KMS-11 (cell line): ENCODE measurements at regions not wholly inside any gene's neighbourhood (a gene's known extent, or its start where the extent isn't known, plus 50 kb on each side); places are given as distances from the start of the nearest gene placed in this dataset.

Experiments used
- H2AFZ ChIP-seq: fragments of 200-600 bp; sonication (generic); 2 replicates; pipeline ENCODE4 v1.6.1; 2016; ENCODE audit warnings: antibody characterized with exemption, mixed run types, low read depth
- H3K27ac ChIP-seq: fragments of 200-600 bp; sonication (generic); 2 replicates; pipeline ENCODE4 v1.6.1; 2016; ENCODE audit warnings: mild to moderate bottlenecking, mixed run types
- H3K27me3 ChIP-seq: fragments of 200-600 bp; sonication (generic); 2 replicates; pipeline ENCODE4 v1.6.1; 2017; ENCODE audit warnings: mild to moderate bottlenecking, low read depth, mixed run types, moderate library complexity; ENCODE audit not compliant: insufficient read depth
- H3K36me3 ChIP-seq: fragments of 200-600 bp; sonication (generic); 2 replicates; pipeline ENCODE4 v1.6.1; 2017; ENCODE audit warnings: mild to moderate bottlenecking, mixed run types; ENCODE audit not compliant: insufficient read depth
- H3K4me1 ChIP-seq: fragments of 200-600 bp; sonication (generic); 2 replicates; pipeline ENCODE4 v1.6.1; 2016; ENCODE audit warnings: mild to moderate bottlenecking, low read depth, mixed run types; ENCODE audit not compliant: poor library complexity, severe bottlenecking
- H3K4me2 ChIP-seq: fragments of 200-600 bp; sonication (generic); 2 replicates; pipeline ENCODE4 v1.7.0; 2016; ENCODE audit warnings: mild to moderate bottlenecking, mixed run types
- H3K4me3 ChIP-seq: fragments of 200-600 bp; sonication (generic); IDR thresholded peaks from 2 replicates; pipeline ENCODE4 v1.6.1; 2017; ENCODE audit warnings: low read depth, low read length, mixed read lengths; ENCODE audit not compliant: insufficient read depth
- H3K79me2 ChIP-seq: fragments of 200-600 bp; sonication (generic); 2 replicates; pipeline ENCODE4 v1.6.1; 2016; ENCODE audit warnings: low read depth, mixed run types; ENCODE audit not compliant: insufficient read depth
- H3K9ac ChIP-seq: fragments of 200-600 bp; sonication (generic); 2 replicates; pipeline ENCODE4 v1.6.1; 2016; ENCODE audit warnings: mild to moderate bottlenecking, mixed run types
- H4K20me1 ChIP-seq: fragments of 200-600 bp; sonication (generic); 2 replicates; pipeline ENCODE4 v1.6.1; 2016; ENCODE audit warnings: mild to moderate bottlenecking, mixed run types; ENCODE audit not compliant: insufficient read depth
- CTCF ChIP-seq: fragments of 200-600 bp; sonication (generic); conservative IDR thresholded peaks from 2 replicates; pipeline ENCODE4 v1.6.1; 2017; ENCODE audit warnings: low read depth, mild to moderate bottlenecking, antibody characterized with exemption, low read length, moderate library complexity, mixed read lengths

GRCh38 chr12:11510671-11511070 lies 115.3 kb upstream of the PRB2 start:
- no peak for TF ChIP-seq CTCF
- Histone ChIP-seq H3K27ac (no peak overlapping the region), H3K4me1 (no peaks in the 10 kb centered on the region), H4K20me1 (no peaks in the 10 kb centered on the region), H3K4me2 (no peak overlapping the region), H2AFZ (no peak overlapping the region), H3K36me3 (no peaks in the 10 kb centered on the region), H3K79me2 (no peaks in the 10 kb centered on the region), H3K4me3 (no peak overlapping the region), H3K27me3 (no peaks in the 10 kb centered on the region), H3K9ac (no peak overlapping the region)

GRCh38 chr12:11513288-11513687 lies 117.9 kb upstream of the PRB2 start:
- Histone ChIP-seq H3K27me3 (no peaks in the 10 kb centered on the region), H3K79me2 (no peaks in the 10 kb centered on the region), H3K9ac (no peak overlapping the region), H3K27ac (no peak overlapping the region), H3K4me2 (no peak overlapping the region), H4K20me1 (no peaks in the 10 kb centered on the region), H3K36me3 (no peaks in the 10 kb centered on the region), H3K4me3 (no peak overlapping the region), H2AFZ (no peak overlapping the region), H3K4me1 (no peaks in the 10 kb centered on the region)
- no peak for TF ChIP-seq CTCF

- Histone ChIP-seq H2AFZ (no peak overlapping the region), H3K27me3 (no peaks in the 10 kb centered on the region), H3K9ac (no peak overlapping the region), H3K27ac (no peak overlapping the region), H3K4me2 (no peak overlapping the region), H3K36me3 (no peaks in the 10 kb centered on the region), H3K79me2 (no peaks in the 10 kb centered on the region), H4K20me1 (no peaks in the 10 kb centered on the region), H3K4me1 (no peaks in the 10 kb centered on the region), H3K4me3 (no peak overlapping the region)
- TF ChIP-seq CTCF, result no peak
Observed at GRCh38 chr12:11517080-11517479, 121.7 kb upstream of the PRB2 start.

- H2AFZ ChIP-seq, result no peak overlapping the region
- no peak overlapping the region for H3K4me3 ChIP-seq
- no peaks in the 10 kb centered on the region for H3K4me1 ChIP-seq
- no peaks in the 10 kb centered on the region for H3K36me3 ChIP-seq
- no peaks in the 10 kb centered on the region for H3K27me3 ChIP-seq
- no peak overlapping the region for H3K4me2 ChIP-seq
- TF ChIP-seq CTCF, result no peak
- H3K27ac ChIP-seq, result no peak overlapping the region
- H3K9ac ChIP-seq, result no peak overlapping the region
- H3K79me2 ChIP-seq, result no peaks in the 10 kb centered on the region
- no peaks in the 10 kb centered on the region for H4K20me1 ChIP-seq
Observed at GRCh38 chr12:11524446-11524845, 125.0 kb upstream of the ETV6 start.

- no peak for TF ChIP-seq CTCF
Observed at GRCh38 chr12:11534064-11534463, 115.4 kb upstream of the ETV6 start.

More at GRCh38 chr12:11534064-11534463, 115.4 kb upstream of the ETV6 start:
- H3K9ac ChIP-seq, result no peak overlapping the region
- H2AFZ ChIP-seq, result no peak overlapping the region
- no peak overlapping the region for H3K27ac ChIP-seq
- H4K20me1 ChIP-seq, result no peaks in the 10 kb centered on the region
- H3K36me3 ChIP-seq, result no peaks in the 10 kb centered on the region
- no peaks in the 10 kb centered on the region for H3K4me1 ChIP-seq
- no peaks in the 10 kb centered on the region for H3K79me2 ChIP-seq
- H3K4me2 ChIP-seq, result no peak overlapping the region
- no peaks in the 10 kb centered on the region for H3K27me3 ChIP-seq
- H3K4me3 ChIP-seq, result no peak overlapping the region
